ENCODE measurements at regions not wholly inside any gene's neighbourhood (a gene's known extent, or its start where the extent isn't known, plus 50 kb on each side); places are given as distances from the start of the nearest gene placed in this dataset.

GRCh38 chr3:176172492-176172891 lies 1024.8 kb downstream of the TBL1XR1 start:
- H3K4me3 ChIP-seq (replicated peaks; ENCODE audit: low read depth, low read length) = no peak overlapping the region
- DNase-seq (ENCODE audit: low read depth) = no peak
- TF ChIP-seq CTCF (IDR thresholded peaks at IDR 0.05; ENCODE audit: low read length, missing control alignments) = no peak

- DNase-seq (ENCODE audit: low read depth) = no peak
- H3K4me3 ChIP-seq (replicated peaks; ENCODE audit: low read depth, low read length) = no peak overlapping the region
- TF ChIP-seq CTCF (IDR thresholded peaks at IDR 0.05; ENCODE audit: low read length, missing control alignments) = no peak
Measured at GRCh38 chr3:176167272-176167671, 1030.0 kb downstream of the TBL1XR1 start.

GRCh38 chr3:176160997-176161396 lies 1036.3 kb downstream of the TBL1XR1 start:
- TF ChIP-seq CTCF (IDR thresholded peaks at IDR 0.05; ENCODE audit: low read length, missing control alignments) = no peak
- H3K4me3 ChIP-seq (replicated peaks; ENCODE audit: low read depth, low read length) = no peak overlapping the region
- DNase-seq (ENCODE audit: low read depth) = no peak

GRCh38 chr3:176159796-176160195 lies 1037.5 kb downstream of the TBL1XR1 start:
- TF ChIP-seq CTCF (IDR thresholded peaks at IDR 0.05; ENCODE audit: low read length, missing control alignments) = no peak
- no peak overlapping the region for H3K4me3 ChIP-seq (replicated peaks; ENCODE audit: low read depth, low read length)
- no peak for DNase-seq (ENCODE audit: low read depth)

- TF ChIP-seq CTCF (IDR thresholded peaks at IDR 0.05; ENCODE audit: low read length, missing control alignments) = no peak
- no peak for DNase-seq (ENCODE audit: low read depth)
- no peak overlapping the region for H3K4me3 ChIP-seq (replicated peaks; ENCODE audit: low read depth, low read length)
Measured at GRCh38 chr3:176155012-176155411, 1042.3 kb downstream of the TBL1XR1 start.

- no peak for TF ChIP-seq CTCF (IDR thresholded peaks at IDR 0.05; ENCODE audit: low read length, missing control alignments)
- no peak for DNase-seq (ENCODE audit: low read depth)
- H3K4me3 ChIP-seq (replicated peaks; ENCODE audit: low read depth, low read length) = no peak overlapping the region
Measured at GRCh38 chr3:176149567-176149966, 1047.7 kb downstream of the TBL1XR1 start.

- no peak for TF ChIP-seq CTCF (IDR thresholded peaks at IDR 0.05; ENCODE audit: low read length, missing control alignments)
- no peak for DNase-seq (ENCODE audit: low read depth)
- no peak overlapping the region for H3K4me3 ChIP-seq (replicated peaks; ENCODE audit: low read depth, low read length)
Measured at GRCh38 chr3:176147251-176147650, 1050.0 kb downstream of the TBL1XR1 start.
